HEK293T (cell line): ENCODE measurements at regions not wholly inside any gene's neighbourhood (a gene's known extent, or its start where the extent isn't known, plus 50 kb on each side); places are given as distances from the start of the nearest gene placed in this dataset.

Experiments used
- FOXM1 ChIP-seq: fragments of 450-650 bp; IDR thresholded peaks from 2 replicates; pipeline ENCODE4 v1.6.1; 2017; ENCODE audit warnings: mild to moderate bottlenecking, borderline replicate concordance
- LEF1 ChIP-seq: fragments of 450-650 bp; IDR thresholded peaks from 2 replicates; pipeline ENCODE4 v1.6.1; 2017; ENCODE audit warnings: mild to moderate bottlenecking, borderline replicate concordance
- SP1 ChIP-seq: fragments of 450-650 bp; IDR thresholded peaks from 2 replicates; pipeline ENCODE4 v1.6.1; 2017

DNA sequence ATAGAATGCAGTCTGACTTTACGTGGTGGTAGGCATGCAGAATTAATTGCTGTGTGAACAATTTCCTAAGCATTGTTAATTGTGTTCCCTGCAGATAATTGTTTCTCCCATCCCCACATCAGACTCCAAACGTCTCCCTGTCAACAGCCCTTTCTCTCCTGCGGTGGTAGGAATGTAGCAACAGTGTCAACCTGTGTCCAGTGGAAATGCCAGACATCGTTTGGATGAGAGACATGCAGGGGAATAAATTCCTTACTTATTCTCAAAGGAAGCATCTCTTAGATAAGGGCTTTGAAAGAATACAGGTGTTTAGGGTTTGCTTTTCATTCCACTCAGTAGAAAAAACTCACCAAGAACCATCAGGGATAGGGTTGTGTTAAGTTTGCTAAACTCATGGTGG is 245.3 kb upstream of the WWC1 start:
- no peak for TF ChIP-seq LEF1
- TF ChIP-seq FOXM1: no peak
- no peak for TF ChIP-seq SP1
